GM18507 (cell line): ENCODE measurements at regions not wholly inside any gene's neighbourhood (a gene's known extent, or its start where the extent isn't known, plus 50 kb on each side); places are given as distances from the start of the nearest gene placed in this dataset.
"Not testable (repeated sequence)": the region's sequence is repeated elsewhere in the genome, so short reads cannot be mapped to it uniquely, and the experiment has no call there.

Experiments
- DNase-seq: peaks from one replicate; pipeline ENCODE4 v3.0.0; 2011; ENCODE audit warnings: low read depth; ENCODE audit not compliant: insufficient read length; ENCODE audit errors: extremely low spot score
- FAIRE-seq: peaks from 2 replicates; lab custom pipeline; 2011; peaks lifted over from hg19 to GRCh38; lab: Jason Lieb, UNC

- no peak for DNase-seq
- no peak for FAIRE-seq
These were observed 120.8 kb upstream of the CDCA7L start for GRCh38 chr7:22066522-22066921.

DNA sequence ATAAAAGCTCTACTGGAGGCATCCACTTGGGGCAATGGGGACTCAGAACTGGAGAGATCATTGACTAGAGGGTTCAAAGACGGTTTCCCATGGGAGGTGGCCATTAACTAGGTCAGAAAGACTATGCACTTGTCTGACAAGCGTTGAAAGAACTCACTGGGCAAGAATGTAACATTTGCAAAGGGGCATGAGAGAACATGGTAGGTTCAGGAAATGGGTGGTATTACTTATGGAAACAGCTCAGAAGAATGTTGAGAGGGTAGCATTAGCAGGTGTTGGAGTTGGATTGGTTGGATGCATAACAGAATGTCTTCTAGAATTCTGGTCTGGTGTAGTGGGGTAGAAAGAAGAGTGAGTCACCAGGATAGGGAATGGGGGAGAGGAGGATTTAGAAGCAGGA is 119.1 kb upstream of the CDCA7L start:
- DNase-seq (no peak), FAIRE-seq (no peak)

- no peak for DNase-seq
- no peak for FAIRE-seq
These were observed 116.1 kb upstream of the CDCA7L start for GRCh38 chr7:22061775-22062174.

GRCh38 chr7:22060863-22061262 is 115.2 kb upstream of the CDCA7L start:
- DNase-seq (no peak), FAIRE-seq (no peak)

DNA sequence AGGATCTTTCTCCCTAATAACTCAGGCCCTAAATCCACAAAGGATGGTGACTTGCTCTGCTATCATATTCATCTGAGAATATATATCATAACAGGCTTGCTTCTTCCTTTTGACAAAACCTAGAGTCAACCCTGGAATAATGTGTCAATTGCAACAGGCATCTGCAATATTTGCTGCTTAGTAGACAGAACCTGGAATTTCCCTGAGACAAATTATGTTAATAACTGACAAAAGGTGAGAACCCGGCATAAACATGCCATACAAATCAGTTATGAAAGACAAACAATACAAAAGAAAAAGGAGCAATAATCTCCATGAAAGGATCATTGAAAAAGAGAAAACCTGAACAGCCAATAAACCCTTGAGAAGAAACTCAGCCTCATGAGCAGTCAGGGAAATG is 114.5 kb upstream of the CDCA7L start:
- FAIRE-seq = no peak
- no peak for DNase-seq

DNA sequence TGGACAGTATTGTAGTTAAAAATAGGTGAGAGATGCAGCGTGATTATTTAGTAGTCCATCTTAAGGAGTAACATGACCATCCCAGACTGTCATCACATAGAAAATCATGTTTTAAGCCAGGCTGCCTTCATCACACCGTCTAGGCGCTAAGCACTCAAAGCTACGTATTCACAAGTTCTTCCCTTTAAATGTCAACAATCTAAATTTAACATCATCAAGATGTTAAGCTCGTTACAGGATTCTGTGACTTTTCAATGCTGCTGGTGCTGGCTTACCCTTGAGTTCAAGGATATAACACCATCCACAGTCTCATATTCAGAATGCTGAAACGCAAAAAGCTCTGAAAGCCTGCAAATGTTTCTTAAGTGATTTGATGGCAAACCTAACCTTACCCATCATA is 109.5 kb upstream of the CDCA7L start:
- DNase-seq (no peak), FAIRE-seq (no peak)

DNA sequence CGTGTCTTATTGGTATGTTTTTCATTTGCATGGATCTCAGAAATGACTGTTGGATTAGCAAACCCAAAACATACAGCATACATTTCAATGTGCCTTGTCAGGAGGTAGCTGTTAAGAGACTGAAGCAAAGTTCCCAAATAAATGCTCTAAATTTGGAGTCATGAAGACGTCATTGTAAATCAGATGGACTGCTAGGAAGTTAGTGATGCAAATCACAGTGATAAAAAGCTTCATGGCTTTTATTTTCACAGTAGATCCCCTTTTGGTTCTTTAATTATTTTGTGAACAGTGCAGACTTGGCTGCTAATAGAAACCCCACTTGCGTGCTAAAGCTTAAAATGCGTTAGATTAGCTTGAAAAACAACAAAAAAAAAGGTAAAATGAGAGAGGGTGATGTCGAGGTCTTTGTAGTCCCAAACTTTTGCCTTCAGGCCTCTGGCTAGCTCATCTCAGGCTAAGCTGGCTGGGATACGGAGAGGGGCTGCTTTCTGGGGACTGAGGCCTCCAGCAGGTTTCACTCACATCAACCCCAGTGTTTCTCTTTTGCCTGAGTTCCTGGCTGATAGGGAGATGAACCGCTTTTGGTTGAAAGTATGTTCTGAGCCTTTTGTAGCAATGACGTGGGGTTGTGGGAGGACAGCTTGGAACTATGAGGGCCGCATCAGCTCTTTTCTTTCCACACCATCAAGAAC is 107.1 kb upstream of the CDCA7L start:
- DNase-seq (no peak), FAIRE-seq (no peak)

- DNase-seq (no peak), FAIRE-seq (no peak)
These were observed 106.4 kb upstream of the CDCA7L start for GRCh38 chr7:22051886-22052673.

- FAIRE-seq (no peak), DNase-seq (no peak)
These were observed 104.2 kb upstream of the CDCA7L start for GRCh38 chr7:22049766-22050500.

GRCh38 chr7:22043367-22043766 is 97.7 kb upstream of the CDCA7L start:
- FAIRE-seq (no peak), DNase-seq (no peak)

DNA sequence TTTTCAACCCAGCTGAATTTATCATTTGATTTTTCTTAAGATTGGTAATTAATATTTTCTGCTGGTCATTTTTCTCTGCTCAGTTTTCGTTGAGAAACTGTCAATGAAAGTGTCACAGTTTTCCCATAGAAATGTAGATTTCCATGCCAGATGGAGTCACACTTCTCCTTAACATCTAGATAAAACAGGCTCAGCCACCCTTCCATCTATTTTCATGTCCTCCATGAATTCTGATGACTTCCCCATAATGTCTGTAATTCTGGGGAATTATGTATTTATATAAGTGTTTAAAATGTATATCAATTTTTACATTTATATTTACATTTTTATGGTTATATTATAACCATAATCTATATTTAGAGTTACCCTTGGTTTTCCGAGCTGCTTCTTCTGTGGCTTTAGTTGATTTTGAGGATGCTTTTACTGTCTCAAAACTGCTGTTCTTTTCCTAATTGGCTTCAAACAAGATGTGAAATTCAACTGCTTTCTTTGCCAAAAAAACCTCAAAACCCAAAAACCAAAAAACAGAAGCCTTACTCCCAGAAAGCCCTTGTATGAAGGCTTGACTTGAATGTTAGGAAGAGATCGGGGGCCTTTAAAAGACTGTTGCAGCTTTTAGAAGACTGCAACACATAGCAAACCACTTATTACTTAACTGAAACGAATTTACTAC is 95.4 kb upstream of the CDCA7L start:
- FAIRE-seq = no peak

GRCh38 chr7:22039670-22040069 is 94.0 kb upstream of the CDCA7L start:
- FAIRE-seq (no peak), DNase-seq (no peak)

More for the DNA sequence above, 95.4 kb upstream of the CDCA7L start:
- DNase-seq = no peak

- FAIRE-seq, DNase-seq: not testable (repeated sequence)
These were observed 86.7 kb upstream of the CDCA7L start for GRCh38 chr7:22032356-22032755.

GRCh38 chr7:22028656-22029055 is 83.0 kb upstream of the CDCA7L start:
- DNase-seq, FAIRE-seq: not testable (repeated sequence)

GRCh38 chr7:22027475-22027874 is 81.8 kb upstream of the CDCA7L start:
- no peak for FAIRE-seq
- no peak for DNase-seq

GRCh38 chr7:22025983-22026382 is 80.3 kb upstream of the CDCA7L start:
- DNase-seq = no peak
- FAIRE-seq = no peak

DNA sequence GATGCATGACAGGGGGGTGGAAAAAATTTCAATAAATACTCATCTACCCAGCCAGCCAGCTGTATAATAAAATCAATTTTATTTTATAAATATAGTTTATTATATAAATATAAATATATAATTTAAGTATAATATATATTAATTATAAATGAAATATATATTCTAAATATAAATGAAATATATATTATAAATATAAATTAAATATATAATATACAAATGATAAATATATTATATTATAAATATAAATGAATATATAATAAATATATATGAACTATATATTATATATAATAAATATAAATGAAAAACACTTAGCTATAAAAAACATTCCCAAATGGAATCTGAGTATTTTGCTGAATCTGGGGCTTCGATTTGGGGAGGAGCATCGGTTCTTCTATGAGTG is 79.4 kb upstream of the CDCA7L start:
- no peak for DNase-seq
- no peak for FAIRE-seq

- no peak for DNase-seq
- no peak for FAIRE-seq
These were observed 74.2 kb upstream of the CDCA7L start for GRCh38 chr7:22019931-22020330.

DNA sequence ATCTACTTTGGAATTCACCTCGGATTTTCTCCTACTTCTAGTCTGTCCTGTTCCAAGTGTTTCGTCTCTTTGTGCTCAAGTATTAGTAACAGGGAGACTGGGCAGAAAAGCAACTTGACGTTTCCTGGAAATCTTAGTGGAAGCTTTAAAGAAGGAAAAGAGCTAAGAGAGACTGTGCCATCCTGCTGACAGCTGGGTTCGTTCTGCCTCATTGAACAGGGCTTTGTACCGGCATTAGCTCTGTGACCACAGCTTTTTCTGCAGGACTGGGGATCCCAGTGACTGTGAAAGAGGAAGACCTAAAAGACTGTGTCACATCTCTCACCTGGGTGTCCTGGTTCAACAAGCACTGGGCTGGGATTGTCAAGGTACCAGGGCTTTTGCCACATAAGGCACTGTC is 70.8 kb upstream of the CDCA7L start:
- DNase-seq = no peak
- FAIRE-seq = no peak

DNA sequence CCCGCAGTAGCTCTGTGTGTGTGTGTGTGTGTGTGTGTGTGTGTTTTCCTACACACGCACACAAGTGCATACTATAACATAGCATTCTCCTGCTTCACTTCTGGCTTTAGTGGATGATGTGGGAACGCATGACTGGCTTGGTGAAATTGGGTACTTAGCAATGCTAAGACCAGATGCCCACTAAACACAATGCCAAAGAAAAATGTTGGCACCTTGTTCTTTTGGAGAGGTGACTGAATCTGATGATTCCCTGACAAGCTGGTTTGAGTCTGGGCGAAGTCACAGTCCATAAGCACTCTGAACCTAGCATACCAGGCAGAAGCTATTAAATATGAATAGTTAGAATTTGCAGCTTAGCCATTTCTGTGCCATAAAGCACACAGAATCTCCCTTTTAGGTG is 68.0 kb upstream of the CDCA7L start:
- FAIRE-seq (no peak), DNase-seq (no peak)
